ENCODE measurements at regions not wholly inside any gene's neighbourhood (a gene's known extent, or its start where the extent isn't known, plus 50 kb on each side); places are given as distances from the start of the nearest gene placed in this dataset.

- no peaks in the 10 kb centered on the region for H3K27me3 ChIP-seq (ENCODE audit: insufficient read depth, insufficient read length)
- no peaks in the 10 kb centered on the region for H3K9me3 ChIP-seq (ENCODE audit: insufficient read depth, low read length)
- H3K4me3 ChIP-seq (ENCODE audit: insufficient read length, low read depth) = no peak overlapping the region
- DNase-seq (ENCODE audit: low read depth, low spot score) = no peak
- no peak overlapping the region for H3K9ac ChIP-seq (ENCODE audit: insufficient read length, low read depth)
- TF ChIP-seq SUZ12 (IDR thresholded peaks at IDR 0.05; ENCODE audit: extremely low read depth, insufficient read depth, insufficient read length) (no peak), YY1 (IDR thresholded peaks at IDR 0.05; ENCODE audit: insufficient read depth, insufficient read length) (no peak), ZNF274 (IDR thresholded peaks at IDR 0.05; ENCODE audit: low read depth, low read length) (no peak)
- H3K4me1 ChIP-seq (ENCODE audit: insufficient read depth, insufficient read length) = no peaks in the 10 kb centered on the region
- no peaks in the 10 kb centered on the region for H3K36me3 ChIP-seq (ENCODE audit: insufficient read depth, insufficient read length, low read length)
These were observed 241.6 kb downstream of the ZPLD1 start for GRCh38 chr3:102676424-102676823.

- no peak for TF ChIP-seq ZNF274 (IDR thresholded peaks at IDR 0.05; ENCODE audit: low read depth, low read length)
- no peak for TF ChIP-seq YY1 (IDR thresholded peaks at IDR 0.05; ENCODE audit: insufficient read depth, insufficient read length)
- no peak for TF ChIP-seq SUZ12 (IDR thresholded peaks at IDR 0.05; ENCODE audit: extremely low read depth, insufficient read depth, insufficient read length)
- Histone ChIP-seq H3K9me3 (ENCODE audit: insufficient read depth, low read length) (peaks cover 20% of the 10 kb centered on the region; the same call in 1 of the 2 replicates), H3K9ac (ENCODE audit: insufficient read length, low read depth) (no peak overlapping the region), H3K27me3 (ENCODE audit: insufficient read depth, insufficient read length) (no peaks in the 10 kb centered on the region), H3K4me1 (ENCODE audit: insufficient read depth, insufficient read length) (no peaks in the 10 kb centered on the region), H3K4me3 (ENCODE audit: insufficient read length, low read depth) (no peak overlapping the region), H3K36me3 (ENCODE audit: insufficient read depth, insufficient read length, low read length) (no peaks in the 10 kb centered on the region)
- no peak for DNase-seq (ENCODE audit: low read depth, low spot score)
These were observed 247.9 kb downstream of the ZPLD1 start for GRCh38 chr3:102682741-102683140.

- TF ChIP-seq SUZ12 (IDR thresholded peaks at IDR 0.05; ENCODE audit: extremely low read depth, insufficient read depth, insufficient read length) = no peak
- TF ChIP-seq YY1 (IDR thresholded peaks at IDR 0.05; ENCODE audit: insufficient read depth, insufficient read length) = no peak
- no peak for TF ChIP-seq ZNF274 (IDR thresholded peaks at IDR 0.05; ENCODE audit: low read depth, low read length)
- Histone ChIP-seq H3K27me3 (ENCODE audit: insufficient read depth, insufficient read length) (no peaks in the 10 kb centered on the region), H3K9me3 (ENCODE audit: insufficient read depth, low read length) (peaks cover 26% of the 10 kb centered on the region; the same call in 1 of the 2 replicates), H3K9ac (ENCODE audit: insufficient read length, low read depth) (no peak overlapping the region), H3K4me1 (ENCODE audit: insufficient read depth, insufficient read length) (no peaks in the 10 kb centered on the region), H3K36me3 (ENCODE audit: insufficient read depth, insufficient read length, low read length) (no peaks in the 10 kb centered on the region), H3K4me3 (ENCODE audit: insufficient read length, low read depth) (no peak overlapping the region)
- DNase-seq (ENCODE audit: low read depth, low spot score) = no peak
These were observed 252.0 kb downstream of the ZPLD1 start for GRCh38 chr3:102686792-102687191.

GRCh38 chr3:102687851-102688555 is 253.2 kb downstream of the ZPLD1 start:
- TF ChIP-seq ZNF274 (IDR thresholded peaks at IDR 0.05; ENCODE audit: low read depth, low read length) (no peak), YY1 (IDR thresholded peaks at IDR 0.05; ENCODE audit: insufficient read depth, insufficient read length) (no peak), SUZ12 (IDR thresholded peaks at IDR 0.05; ENCODE audit: extremely low read depth, insufficient read depth, insufficient read length) (no peak)
- DNase-seq (ENCODE audit: low read depth, low spot score) = peak; percentile 38
- Histone ChIP-seq H3K4me3 (ENCODE audit: insufficient read length, low read depth) (no peak overlapping the region), H3K27me3 (ENCODE audit: insufficient read depth, insufficient read length) (no peaks in the 10 kb centered on the region), H3K4me1 (ENCODE audit: insufficient read depth, insufficient read length) (no peaks in the 10 kb centered on the region), H3K9me3 (ENCODE audit: insufficient read depth, low read length) (peaks cover 26% of the 10 kb centered on the region; the same call in 1 of the 2 replicates), H3K9ac (ENCODE audit: insufficient read length, low read depth) (no peak overlapping the region), H3K36me3 (ENCODE audit: insufficient read depth, insufficient read length, low read length) (no peaks in the 10 kb centered on the region)

- Histone ChIP-seq H3K9me3 (ENCODE audit: insufficient read depth, low read length) (peaks cover 26% of the 10 kb centered on the region; the same call in 1 of the 2 replicates), H3K4me3 (ENCODE audit: insufficient read length, low read depth) (no peak overlapping the region), H3K4me1 (ENCODE audit: insufficient read depth, insufficient read length) (no peaks in the 10 kb centered on the region), H3K36me3 (ENCODE audit: insufficient read depth, insufficient read length, low read length) (no peaks in the 10 kb centered on the region), H3K27me3 (ENCODE audit: insufficient read depth, insufficient read length) (no peaks in the 10 kb centered on the region), H3K9ac (ENCODE audit: insufficient read length, low read depth) (no peak overlapping the region)
- TF ChIP-seq ZNF274 (IDR thresholded peaks at IDR 0.05; ENCODE audit: low read depth, low read length) (no peak), YY1 (IDR thresholded peaks at IDR 0.05; ENCODE audit: insufficient read depth, insufficient read length) (no peak), SUZ12 (IDR thresholded peaks at IDR 0.05; ENCODE audit: extremely low read depth, insufficient read depth, insufficient read length) (no peak)
- no peak for DNase-seq (ENCODE audit: low read depth, low spot score)
These were observed 253.7 kb downstream of the ZPLD1 start for GRCh38 chr3:102688556-102688930.

- Histone ChIP-seq H3K9ac (ENCODE audit: insufficient read length, low read depth) (no peak overlapping the region), H3K36me3 (ENCODE audit: insufficient read depth, insufficient read length, low read length) (no peaks in the 10 kb centered on the region), H3K4me1 (ENCODE audit: insufficient read depth, insufficient read length) (no peaks in the 10 kb centered on the region), H3K27me3 (ENCODE audit: insufficient read depth, insufficient read length) (no peaks in the 10 kb centered on the region), H3K9me3 (ENCODE audit: insufficient read depth, low read length) (peaks cover 15% of the 10 kb centered on the region; the same call in 1 of the 2 replicates), H3K4me3 (ENCODE audit: insufficient read length, low read depth) (no peak overlapping the region)
- TF ChIP-seq ZNF274 (IDR thresholded peaks at IDR 0.05; ENCODE audit: low read depth, low read length) (no peak), YY1 (IDR thresholded peaks at IDR 0.05; ENCODE audit: insufficient read depth, insufficient read length) (no peak), SUZ12 (IDR thresholded peaks at IDR 0.05; ENCODE audit: extremely low read depth, insufficient read depth, insufficient read length) (no peak)
- no peak for DNase-seq (ENCODE audit: low read depth, low spot score)
These were observed 256.7 kb downstream of the ZPLD1 start for GRCh38 chr3:102691507-102691906.

- no peaks in the 10 kb centered on the region for H3K36me3 ChIP-seq (ENCODE audit: insufficient read depth, insufficient read length, low read length)
- H3K9ac ChIP-seq (ENCODE audit: insufficient read length, low read depth) = no peak overlapping the region
- no peaks in the 10 kb centered on the region for H3K27me3 ChIP-seq (ENCODE audit: insufficient read depth, insufficient read length)
- no peaks in the 10 kb centered on the region for H3K9me3 ChIP-seq (ENCODE audit: insufficient read depth, low read length)
- DNase-seq (ENCODE audit: low read depth, low spot score) = no peak
- no peak for TF ChIP-seq YY1 (IDR thresholded peaks at IDR 0.05; ENCODE audit: insufficient read depth, insufficient read length)
- H3K4me3 ChIP-seq (ENCODE audit: insufficient read length, low read depth) = no peak overlapping the region
- H3K4me1 ChIP-seq (ENCODE audit: insufficient read depth, insufficient read length) = no peaks in the 10 kb centered on the region
These were observed 264.4 kb downstream of the ZPLD1 start for GRCh38 chr3:102699104-102699818.
